HG02973 (cell line): ENCODE measurements at regions not wholly inside any gene's neighbourhood (a gene's known extent, or its start where the extent isn't known, plus 50 kb on each side); places are given as distances from the start of the nearest gene placed in this dataset.

Source experiments
- ATAC-seq: cut with Tn5 transposase; IDR thresholded peaks from one replicate; pipeline ENCODE4 v1.9.1; 2021; ENCODE audit warnings: moderate library complexity; ENCODE audit not compliant: unreplicated experiment

DNA sequence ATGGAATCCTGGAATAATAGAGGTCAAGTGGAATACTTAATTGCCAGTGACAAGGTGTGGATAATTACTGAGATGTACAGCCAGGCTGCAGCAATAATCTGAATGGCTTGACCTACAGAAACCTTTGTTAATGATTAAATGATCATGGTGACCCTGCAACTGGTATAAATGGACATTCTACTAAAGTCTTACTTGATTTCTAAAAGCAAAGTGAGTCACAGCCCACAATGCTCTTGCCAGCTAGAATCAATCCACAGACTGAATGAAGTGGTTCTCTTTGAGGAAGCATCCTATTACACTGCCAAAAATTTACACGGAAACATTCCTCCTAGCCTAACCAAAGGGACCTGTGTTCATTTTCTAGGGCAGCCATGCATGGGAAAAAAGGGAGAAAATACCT is 518.5 kb downstream of the SOX5 start:
- no peak for ATAC-seq

- ATAC-seq, result no peak
These were observed 516.3 kb downstream of the SOX5 start for GRCh38 chr12:23433121-23433520.

- no peak for ATAC-seq
These were observed 515.3 kb downstream of the SOX5 start for GRCh38 chr12:23434154-23434553.

- ATAC-seq, result no peak
These were observed 502.7 kb downstream of the SOX5 start for GRCh38 chr12:23446746-23447145.

- no peak for ATAC-seq
These were observed 498.7 kb downstream of the SOX5 start for GRCh38 chr12:23450810-23451209.

DNA sequence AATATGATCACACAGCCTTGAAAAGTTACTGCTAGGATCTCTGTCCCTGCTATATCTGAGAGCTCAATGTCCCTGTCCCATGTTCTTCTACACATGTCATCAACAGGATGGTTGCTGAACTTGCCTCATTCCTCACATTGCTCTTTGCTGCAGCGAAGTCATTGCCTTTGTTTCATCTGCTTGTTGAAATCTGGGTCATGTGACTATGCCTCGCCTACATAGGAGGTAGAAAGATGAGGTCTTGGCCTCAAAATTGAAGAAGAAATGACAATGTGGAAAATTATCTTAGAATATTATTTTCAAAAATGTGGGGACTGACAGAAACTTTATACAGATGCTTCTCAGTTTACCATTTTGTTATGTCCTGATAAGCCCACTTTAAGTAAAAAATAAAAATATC is 494.2 kb downstream of the SOX5 start:
- ATAC-seq, result no peak

DNA sequence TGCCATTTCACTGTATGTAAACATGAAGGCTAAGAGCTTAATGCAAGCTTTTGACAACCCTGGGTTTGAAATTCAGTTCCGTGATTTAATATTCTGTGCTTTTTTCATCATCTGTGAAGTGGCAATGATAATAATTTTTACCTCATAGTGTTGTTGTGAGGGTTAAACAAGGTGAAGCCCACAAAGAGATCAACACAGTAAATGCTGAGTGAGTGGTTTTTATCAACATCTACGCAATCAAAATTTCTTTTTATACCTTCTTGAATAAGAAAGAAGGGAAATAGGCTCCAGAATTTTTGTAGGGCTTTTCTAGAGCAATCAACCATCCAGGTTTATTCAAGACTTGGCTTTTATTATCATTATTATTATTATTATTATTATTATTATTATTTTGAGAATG is 490.8 kb downstream of the SOX5 start:
- no peak for ATAC-seq

GRCh38 chr12:23462546-23462945 is 486.9 kb downstream of the SOX5 start:
- ATAC-seq, result no peak

GRCh38 chr12:23463172-23463571 is 486.3 kb downstream of the SOX5 start:
- no peak for ATAC-seq

DNA sequence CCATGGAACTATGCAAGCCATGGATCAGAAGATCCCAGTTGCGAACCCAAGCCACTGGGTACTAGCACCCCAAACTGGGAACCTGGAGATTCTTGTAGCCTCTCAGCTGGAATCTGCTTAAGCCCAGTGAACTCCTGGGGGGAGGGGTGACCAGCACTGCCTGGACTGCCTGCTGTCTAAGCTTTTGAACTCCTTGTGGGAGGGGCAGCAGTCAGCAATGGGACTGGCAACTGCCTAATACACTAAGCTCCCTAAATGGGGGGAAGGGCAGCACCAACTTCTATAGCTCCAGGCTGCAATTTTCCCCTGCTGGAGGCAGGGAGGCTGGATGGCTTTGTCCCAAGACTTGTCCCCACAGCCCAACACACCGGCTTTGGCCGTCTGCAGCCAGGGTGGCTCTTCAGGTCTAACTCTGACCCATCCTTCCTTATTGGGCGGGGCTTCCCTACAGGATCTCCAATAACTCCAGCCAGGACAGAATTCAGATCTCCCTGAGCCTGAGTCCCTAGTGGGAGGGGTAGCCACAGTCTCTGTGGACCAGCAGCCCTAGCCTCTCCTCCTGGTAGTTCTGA is 485.1 kb downstream of the SOX5 start:
- ATAC-seq, result no peak

DNA sequence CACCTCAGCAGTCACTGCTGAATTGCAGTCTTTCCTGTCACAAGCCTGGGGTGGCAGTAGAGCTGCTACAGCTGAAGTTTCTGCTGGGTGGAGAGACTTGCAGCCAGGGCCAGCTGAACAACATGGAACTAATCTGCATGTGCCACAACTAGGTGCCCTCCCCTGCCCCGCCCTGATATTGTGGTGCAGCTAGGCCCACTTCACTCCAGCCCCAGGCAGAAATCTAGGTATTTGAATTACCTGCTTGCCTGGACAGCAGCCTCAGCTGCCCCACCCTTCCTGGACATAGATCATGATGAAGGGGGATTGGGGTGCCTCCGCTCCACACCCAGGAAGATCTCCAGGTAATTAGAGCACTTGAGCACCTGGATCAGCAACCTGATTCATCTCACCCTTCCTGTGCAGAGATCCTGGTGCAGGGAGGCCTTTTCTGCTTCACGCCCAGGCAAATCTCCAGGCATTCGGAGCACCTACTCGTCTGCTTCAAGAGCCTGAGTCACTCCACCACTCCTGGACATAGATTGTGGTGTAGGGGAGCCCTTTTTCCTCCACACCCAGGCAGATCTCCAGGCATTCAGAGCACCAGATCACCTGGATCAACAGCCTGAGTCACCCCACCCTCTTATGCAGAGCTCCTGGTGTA is 477.0 kb downstream of the SOX5 start:
- no peak for ATAC-seq

DNA sequence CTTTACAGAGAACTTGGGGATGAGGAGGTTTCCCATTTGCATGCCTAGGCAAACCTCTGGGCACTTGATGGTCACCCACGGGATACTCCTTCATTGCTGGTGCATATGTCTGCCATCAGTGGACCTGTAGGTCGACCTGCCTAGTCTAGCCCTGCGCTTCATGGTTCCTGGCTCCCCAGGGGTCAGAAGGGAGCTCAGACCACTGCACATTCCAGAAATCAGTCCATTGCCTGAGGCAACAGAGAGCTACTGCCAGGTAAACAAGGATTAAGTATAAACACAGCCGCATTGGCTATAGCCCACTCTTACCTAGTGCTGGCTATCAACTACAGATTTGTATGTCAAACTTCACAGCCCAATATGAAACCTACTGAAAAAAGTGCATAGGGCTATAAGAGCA is 476.4 kb downstream of the SOX5 start:
- no peak for ATAC-seq

GRCh38 chr12:23474438-23474976 is 475.0 kb downstream of the SOX5 start:
- no peak for ATAC-seq
